Suprapubic skin (tissue), 3 donors: ENCODE measurements at regions not wholly inside any gene's neighbourhood (a gene's known extent, or its start where the extent isn't known, plus 50 kb on each side); places are given as distances from the start of the nearest gene placed in this dataset.

ENCODE experiments used
- EP300 ChIP-seq: sonication (generic); formaldehyde crosslinking; IDR thresholded peaks from one replicate; pipeline ENCODE4 v1.6.1; 2017; ENCODE audit warnings: antibody characterized with exemption
- POLR2A ChIP-seq, 2 donors: fragments of 450-650 bp; IDR thresholded peaks; one replicate each; pipeline ENCODE4 v1.6.1; 2017; ENCODE audit warnings: antibody characterized with exemption in 2 of 2, mild to moderate bottlenecking in 2 of 2, moderate library complexity in 2 of 2
- TF ChIP-seq, protein P1 (sequence below), 2 donors: fragments of 200-600 bp in 1 of 2; fragments of 450-650 bp in 1 of 2; sonication (generic) in 1 of 2; IDR thresholded peaks; one replicate each; pipeline ENCODE4 v1.5.1; 2016 to 2019; ENCODE audit warnings: antibody characterized with exemption in 2 of 2, mild to moderate bottlenecking in 1 of 2, moderate library complexity in 1 of 2

DNA sequence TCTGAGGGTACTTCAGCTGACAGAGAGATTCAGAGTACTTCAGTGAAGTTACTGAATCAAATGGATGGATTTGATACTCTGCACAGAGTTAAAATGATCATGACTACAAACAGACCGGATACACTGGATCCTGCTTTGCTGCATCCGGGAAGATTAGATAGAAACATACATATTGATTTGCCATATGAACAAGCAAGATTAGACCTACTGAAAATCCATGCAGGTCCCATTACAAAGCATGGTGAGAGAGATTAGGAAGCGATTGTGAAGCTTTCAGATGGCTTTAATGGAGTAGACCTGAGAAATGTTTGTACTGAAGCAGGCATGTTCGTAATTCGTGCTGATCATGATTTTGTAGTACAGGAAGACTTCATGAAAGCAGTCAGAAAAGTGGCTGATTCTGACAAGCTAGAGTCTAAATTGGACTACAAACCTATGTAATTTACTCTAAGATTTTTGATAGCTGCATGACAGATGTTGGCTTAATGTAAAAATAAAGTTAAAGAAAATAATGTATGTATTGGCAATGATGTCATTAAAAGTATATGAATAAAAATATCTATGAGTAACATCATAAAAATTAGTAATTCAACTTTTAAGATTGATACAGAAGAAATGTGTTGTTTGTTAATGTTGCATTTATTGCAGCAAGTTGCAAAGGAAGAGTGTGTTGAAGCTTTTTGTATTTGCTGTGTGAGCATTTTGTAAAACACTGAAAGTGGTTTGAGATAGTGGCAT, 136.1 kb upstream of the RAP1B start:
- TF ChIP-seq, protein P1, sequence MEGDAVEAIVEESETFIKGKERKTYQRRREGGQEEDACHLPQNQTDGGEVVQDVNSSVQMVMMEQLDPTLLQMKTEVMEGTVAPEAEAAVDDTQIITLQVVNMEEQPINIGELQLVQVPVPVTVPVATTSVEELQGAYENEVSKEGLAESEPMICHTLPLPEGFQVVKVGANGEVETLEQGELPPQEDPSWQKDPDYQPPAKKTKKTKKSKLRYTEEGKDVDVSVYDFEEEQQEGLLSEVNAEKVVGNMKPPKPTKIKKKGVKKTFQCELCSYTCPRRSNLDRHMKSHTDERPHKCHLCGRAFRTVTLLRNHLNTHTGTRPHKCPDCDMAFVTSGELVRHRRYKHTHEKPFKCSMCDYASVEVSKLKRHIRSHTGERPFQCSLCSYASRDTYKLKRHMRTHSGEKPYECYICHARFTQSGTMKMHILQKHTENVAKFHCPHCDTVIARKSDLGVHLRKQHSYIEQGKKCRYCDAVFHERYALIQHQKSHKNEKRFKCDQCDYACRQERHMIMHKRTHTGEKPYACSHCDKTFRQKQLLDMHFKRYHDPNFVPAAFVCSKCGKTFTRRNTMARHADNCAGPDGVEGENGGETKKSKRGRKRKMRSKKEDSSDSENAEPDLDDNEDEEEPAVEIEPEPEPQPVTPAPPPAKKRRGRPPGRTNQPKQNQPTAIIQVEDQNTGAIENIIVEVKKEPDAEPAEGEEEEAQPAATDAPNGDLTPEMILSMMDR (IDR thresholded peaks at IDR 0.05) = no peak
- no peak for TF ChIP-seq POLR2A (IDR thresholded peaks at IDR 0.05)
- TF ChIP-seq EP300 = no peak
